ENCODE measurements at regions not wholly inside any gene's neighbourhood (a gene's known extent, or its start where the extent isn't known, plus 50 kb on each side); places are given as distances from the start of the nearest gene placed in this dataset.
A peak's percentile ranks its signal among the peaks of the same experiment; 100 is the strongest.
"Not testable (repeated sequence)": the region's sequence is repeated elsewhere in the genome, so short reads cannot be mapped to it uniquely, and the experiment has no call there.

DNA sequence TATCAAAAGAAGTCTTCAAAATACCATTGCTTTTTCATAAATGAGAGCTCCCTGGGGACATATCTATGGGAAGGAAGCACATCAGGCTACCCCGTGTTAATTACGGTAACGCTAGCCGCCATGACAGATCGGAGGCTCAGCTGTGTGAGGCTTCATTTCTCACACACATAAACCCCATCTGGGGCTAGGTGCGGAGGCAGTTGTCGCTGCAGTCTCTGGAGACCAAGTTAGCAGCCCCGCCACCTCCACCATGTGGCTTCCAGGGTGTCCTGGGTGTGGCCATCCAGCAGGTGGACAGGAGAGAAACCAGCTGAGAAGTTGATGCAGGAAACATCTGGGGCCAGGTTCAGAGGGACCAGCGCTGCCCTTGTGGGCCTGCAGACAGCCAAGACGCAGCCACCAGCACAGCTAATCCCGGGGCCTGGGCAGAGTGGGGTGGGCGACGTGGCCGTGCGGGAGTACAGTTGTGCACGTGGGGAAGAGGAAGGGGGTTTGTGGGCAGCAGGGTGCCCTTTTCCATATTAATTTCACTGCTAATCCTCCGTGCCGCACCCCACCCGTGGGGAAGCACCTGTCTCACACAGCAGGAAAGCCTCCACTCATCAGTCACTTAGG, 426.5 kb downstream of the IRX1 start:
- no peak for DNase-seq

GRCh38 chr5:4023091-4023752, 427.6 kb downstream of the IRX1 start:
- peak; percentile 79 for DNase-seq

- DNase-seq, result no peak
Measured at GRCh38 chr5:4023753-4024335, 428.2 kb downstream of the IRX1 start.

GRCh38 chr5:4027088-4027734, 431.6 kb downstream of the IRX1 start:
- DNase-seq, result no peak

- no peak for DNase-seq
Measured at GRCh38 chr5:4028384-4028783, 432.8 kb downstream of the IRX1 start.

- DNase-seq, result not testable (repeated sequence)
Measured at GRCh38 chr5:4033546-4033945, 437.9 kb downstream of the IRX1 start.

GRCh38 chr5:4036861-4037260, 441.2 kb downstream of the IRX1 start:
- DNase-seq, result no peak

- no peak for DNase-seq
Measured at GRCh38 chr5:4038994-4039393, 443.4 kb downstream of the IRX1 start.

DNA sequence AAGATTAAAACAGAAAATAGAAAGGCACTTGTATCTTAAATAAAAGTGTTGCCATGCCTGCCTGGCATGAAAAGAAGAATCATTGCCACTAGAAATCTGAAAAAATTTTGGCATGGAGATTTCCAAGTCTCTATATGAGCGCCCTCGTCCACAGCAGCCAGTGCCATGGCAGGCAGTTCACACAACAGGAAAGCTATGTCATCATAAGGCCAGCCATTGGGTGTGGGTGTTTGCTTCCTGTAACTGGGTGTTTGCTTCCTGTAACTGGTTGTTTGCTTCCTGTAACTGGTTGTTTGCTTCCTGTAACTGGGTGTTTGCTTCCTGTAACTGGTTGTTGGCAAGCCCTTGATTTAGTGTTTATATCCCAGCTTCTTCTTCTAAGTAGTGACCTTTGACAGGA, 446.7 kb downstream of the IRX1 start:
- no peak for DNase-seq

DNA sequence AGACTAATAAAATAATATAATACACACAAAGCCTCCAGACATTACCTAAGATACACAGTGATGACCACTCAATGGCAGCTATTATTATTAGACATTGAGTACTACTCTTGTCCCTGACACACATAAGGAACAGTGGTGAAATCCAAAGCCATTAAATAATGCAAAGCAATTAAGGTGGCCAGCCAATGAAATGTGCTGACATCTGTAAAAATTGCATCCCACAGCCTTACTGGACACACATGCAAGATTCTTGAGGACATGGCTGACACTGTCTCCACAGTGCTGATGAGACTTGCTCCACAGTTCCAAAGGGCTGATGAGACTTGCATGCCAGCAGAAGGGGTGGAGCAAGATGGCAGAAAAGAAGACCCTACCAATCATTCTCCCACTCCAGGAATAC, 447.5 kb downstream of the IRX1 start:
- DNase-seq, result no peak

GRCh38 chr5:4044881-4045280, 449.2 kb downstream of the IRX1 start:
- no peak for DNase-seq

DNA sequence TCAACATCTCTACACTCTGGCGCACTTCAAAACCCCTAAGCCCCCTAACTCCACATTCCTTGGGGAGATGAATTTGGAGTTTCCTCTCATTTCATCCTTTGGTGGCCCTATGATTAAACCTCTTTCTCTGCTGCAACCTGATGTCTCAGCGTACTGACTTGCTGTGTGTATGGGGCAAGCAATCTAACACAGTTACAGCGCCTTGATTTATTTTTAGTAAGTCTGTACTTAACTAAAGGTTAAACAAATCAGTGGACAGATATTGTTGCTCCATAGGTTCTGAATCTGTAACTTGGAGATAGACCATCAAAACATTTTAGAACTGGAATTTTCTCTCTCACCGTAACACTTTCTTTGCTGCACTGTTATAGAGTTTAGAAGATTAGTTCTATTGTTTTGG, 452.8 kb downstream of the IRX1 start:
- DNase-seq, result no peak

- DNase-seq, result no peak
Measured at GRCh38 chr5:4050203-4050602, 454.6 kb downstream of the IRX1 start.

GRCh38 chr5:4053136-4053535, 457.5 kb downstream of the IRX1 start:
- no peak for DNase-seq

DNA sequence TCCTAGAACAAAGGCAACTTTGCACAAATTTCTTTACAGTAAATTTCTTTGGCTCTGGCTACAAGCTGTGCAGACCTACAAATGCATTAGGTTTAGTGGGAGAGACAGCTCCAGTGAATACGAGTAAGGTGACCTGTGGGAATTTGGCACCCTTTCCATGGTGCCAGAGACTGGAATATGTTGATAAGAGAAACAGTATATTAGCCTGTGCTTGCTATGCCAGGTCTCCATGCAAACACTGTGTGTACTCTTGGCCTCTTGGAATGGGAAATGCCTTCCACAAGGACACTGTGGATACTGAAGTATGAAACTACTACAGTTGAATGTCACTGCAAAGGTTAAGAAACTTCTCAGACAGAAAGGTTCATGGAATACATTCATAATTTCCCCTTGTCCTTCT, 458.5 kb downstream of the IRX1 start:
- no peak for DNase-seq

DNA sequence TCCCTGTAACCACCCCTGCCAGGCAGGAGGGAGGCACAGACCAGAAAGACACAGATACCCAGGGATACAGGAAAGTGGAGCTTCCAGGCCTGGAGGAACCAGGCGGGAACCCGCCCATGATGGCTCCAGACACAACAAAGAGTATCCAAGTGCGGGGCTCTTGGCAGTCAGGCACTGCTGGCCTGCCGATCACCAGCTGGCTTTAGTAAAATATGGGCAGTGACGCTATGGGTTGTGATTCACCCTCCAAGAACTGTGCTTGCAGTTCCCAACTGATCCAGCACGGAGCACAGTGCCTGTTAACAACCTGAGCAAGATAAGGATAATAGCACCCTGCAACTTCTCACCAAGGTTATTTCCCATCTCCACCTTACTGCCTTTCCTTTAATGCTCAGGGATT, 463.3 kb downstream of the IRX1 start:
- DNase-seq, result no peak

DNA sequence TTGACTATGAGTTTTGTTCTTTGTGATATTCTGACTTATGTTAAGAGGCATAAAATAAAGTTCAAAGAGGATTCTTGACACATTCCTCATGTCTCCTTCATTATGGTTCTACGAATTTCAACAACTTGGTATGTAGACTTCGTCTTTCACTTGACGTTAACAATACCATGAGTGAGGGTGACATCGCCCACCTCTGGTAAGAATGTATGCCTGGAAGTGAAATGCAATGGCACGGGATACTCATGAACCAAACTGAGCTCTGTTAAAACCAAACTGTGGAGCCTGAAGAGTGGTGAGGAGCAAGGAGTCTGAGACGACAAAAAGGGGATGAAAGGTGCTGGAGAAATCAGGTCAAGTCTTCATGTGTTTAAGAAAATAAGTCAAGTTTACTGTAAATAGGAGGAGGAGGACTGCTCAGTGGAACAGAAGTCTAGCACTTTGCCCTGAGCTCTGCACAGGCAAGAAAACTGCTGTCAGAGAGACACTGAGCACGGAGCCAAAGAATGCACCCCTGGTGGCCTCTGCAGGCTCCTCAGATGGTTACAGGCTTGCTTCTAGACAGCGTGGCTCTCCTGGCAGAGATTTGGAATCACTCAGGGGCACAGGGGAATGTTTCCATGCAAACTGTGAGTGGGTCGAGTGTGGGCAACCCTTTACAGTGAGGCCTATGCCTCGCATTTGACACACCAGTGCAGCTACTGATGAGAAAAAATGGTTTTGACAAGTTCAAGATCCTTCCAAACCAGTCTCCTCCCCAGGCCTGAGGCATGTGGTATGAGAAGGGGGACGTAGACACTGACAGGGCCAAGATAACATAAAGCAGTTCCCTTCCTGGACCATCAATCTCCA, 470.1 kb downstream of the IRX1 start:
- no peak for DNase-seq

- no peak for DNase-seq
Measured at GRCh38 chr5:4068171-4068570, 472.5 kb downstream of the IRX1 start.

GRCh38 chr5:4078544-4078943, 482.9 kb downstream of the IRX1 start:
- DNase-seq, result no peak

- no peak for DNase-seq
Measured at GRCh38 chr5:4079831-4080230, 484.2 kb downstream of the IRX1 start.

GRCh38 chr5:4080370-4080769, 484.7 kb downstream of the IRX1 start:
- DNase-seq, result no peak

- DNase-seq, result no peak
Measured at GRCh38 chr5:4081059-4081458, 485.4 kb downstream of the IRX1 start.

GRCh38 chr5:4081466-4081865, 485.8 kb downstream of the IRX1 start:
- no peak for DNase-seq

Data from hindlimb muscle (tissue), 1 donor.